ENCODE measurements at regions not wholly inside any gene's neighbourhood (a gene's known extent, or its start where the extent isn't known, plus 50 kb on each side); places are given as distances from the start of the nearest gene placed in this dataset.

GRCh38 chrX:113059714-113060113 is 219.1 kb upstream of the AMOT start:
- Histone ChIP-seq H3K4me1 (no peaks in the 10 kb centered on the region), H3K27me3 (no peaks in the 10 kb centered on the region), H3K9me3 (peaks cover 0 to 20% (median 9%) of the 10 kb centered on the region in 3 donors), H3K36me3 (no peaks in the 10 kb centered on the region), H3K27ac (no peak overlapping the region), H3K4me3 (no peak overlapping the region)
- no peak for DNase-seq
- intact Hi-C loops (cut with DNase I; ENCODE audit: low total_unique reads) = no loop called here
- TF ChIP-seq CTCF (IDR thresholded peaks at IDR 0.05) = no peak

- Histone ChIP-seq H3K36me3 (no peaks in the 10 kb centered on the region), H3K9me3 (peaks cover 0 to 9% (median 0%) of the 10 kb centered on the region in 3 donors), H3K27ac (no peak overlapping the region), H3K4me1 (no peaks in the 10 kb centered on the region), H3K4me3 (no peak overlapping the region), H3K27me3 (no peaks in the 10 kb centered on the region)
- intact Hi-C loops (cut with DNase I; ENCODE audit: low total_unique reads) = no loop called here
- DNase-seq = no peak
- no peak for TF ChIP-seq CTCF (IDR thresholded peaks at IDR 0.05)
Observed at GRCh38 chrX:113058634-113059033, 218.0 kb upstream of the AMOT start.

DNA sequence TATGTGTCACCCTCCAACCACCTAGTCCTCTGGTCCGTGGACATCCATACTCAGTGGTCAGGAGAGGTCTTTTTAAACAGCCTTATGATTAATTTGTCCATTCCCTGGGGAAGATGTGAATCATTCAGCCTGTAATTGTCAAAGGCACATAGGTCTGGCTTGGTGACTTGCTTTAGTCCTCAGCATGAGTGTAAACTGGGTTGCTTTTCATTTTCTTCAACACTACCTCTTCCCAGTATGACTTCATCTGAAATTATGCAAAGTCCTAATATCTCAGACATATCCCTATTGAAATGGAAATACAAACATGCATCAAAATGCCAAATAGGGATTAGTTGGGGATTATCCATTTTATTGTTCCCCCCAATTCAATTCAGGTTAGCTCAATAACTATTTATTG is 208.3 kb upstream of the AMOT start:
- intact Hi-C loops (cut with DNase I; ENCODE audit: low total_unique reads) = no loop called here
- Histone ChIP-seq H3K4me3 (no peak overlapping the region), H3K27ac (no peak overlapping the region), H3K9me3 (peaks cover 0 to 3% (median 0%) of the 10 kb centered on the region in 3 donors), H3K4me1 (no peaks in the 10 kb centered on the region), H3K27me3 (no peaks in the 10 kb centered on the region), H3K36me3 (no peaks in the 10 kb centered on the region)
- DNase-seq = no peak
- no peak for TF ChIP-seq CTCF (IDR thresholded peaks at IDR 0.05)

- intact Hi-C loops (cut with DNase I; ENCODE audit: low total_unique reads) = no loop called here
- TF ChIP-seq CTCF (IDR thresholded peaks at IDR 0.05) = no peak
- Histone ChIP-seq H3K36me3 (no peaks in the 10 kb centered on the region), H3K27me3 (no peaks in the 10 kb centered on the region), H3K9me3 (peaks cover 0 to 3% (median 0%) of the 10 kb centered on the region in 3 donors), H3K4me3 (no peak overlapping the region), H3K27ac (no peak overlapping the region), H3K4me1 (no peaks in the 10 kb centered on the region)
- DNase-seq = no peak
Observed at GRCh38 chrX:113048480-113048879, 207.8 kb upstream of the AMOT start.

DNA sequence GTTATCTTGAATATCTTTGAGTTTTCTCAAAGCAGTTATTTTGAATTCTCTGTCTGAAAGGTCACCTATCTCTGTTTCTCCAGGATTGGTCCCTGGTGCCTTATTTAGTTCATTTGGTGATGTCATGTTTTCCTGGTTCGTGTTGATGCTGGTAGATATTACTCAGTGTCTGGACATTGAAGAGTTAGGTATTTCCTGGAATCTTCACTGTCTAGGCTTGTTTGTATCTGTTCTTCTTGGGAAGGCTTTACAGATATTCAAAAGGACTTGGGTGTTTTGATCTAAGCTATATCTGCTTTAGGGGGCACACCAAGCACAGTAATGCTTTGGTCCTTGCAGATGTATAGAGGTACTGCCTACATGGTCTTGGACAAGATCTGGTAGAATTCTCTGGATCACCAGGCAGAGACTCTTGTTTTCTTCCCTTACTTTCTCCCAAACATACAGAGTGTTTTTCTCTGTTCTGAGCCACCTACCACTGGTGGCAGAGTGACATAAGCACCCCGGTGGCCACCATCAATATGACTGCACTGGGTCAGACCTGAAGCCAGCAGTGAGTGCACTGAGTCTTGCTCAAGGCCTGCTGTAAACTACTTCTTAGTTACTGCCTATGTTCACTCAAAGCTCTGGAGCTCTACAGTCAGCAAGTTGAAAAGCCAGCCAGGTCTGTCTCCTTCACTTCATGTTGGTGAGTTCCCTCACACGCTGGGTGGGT is 193.5 kb upstream of the AMOT start:
- H3K4me3 ChIP-seq = no peak overlapping the region
- H3K9me3 ChIP-seq = peaks cover 0 to 6% (median 5%) of the 10 kb centered on the region in 3 donors
- no peaks in the 10 kb centered on the region for H3K36me3 ChIP-seq
- no peak for DNase-seq
- no peaks in the 10 kb centered on the region for H3K4me1 ChIP-seq
- no peak for TF ChIP-seq CTCF (IDR thresholded peaks at IDR 0.05)
- H3K27ac ChIP-seq = no peak overlapping the region
- intact Hi-C loops (cut with DNase I; ENCODE audit: low total_unique reads) = no loop called here
- no peaks in the 10 kb centered on the region for H3K27me3 ChIP-seq

All from tibial artery (tissue), 4 donors.